ENCODE measurements at regions not wholly inside any gene's neighbourhood (a gene's known extent, or its start where the extent isn't known, plus 50 kb on each side); places are given as distances from the start of the nearest gene placed in this dataset.

DNA sequence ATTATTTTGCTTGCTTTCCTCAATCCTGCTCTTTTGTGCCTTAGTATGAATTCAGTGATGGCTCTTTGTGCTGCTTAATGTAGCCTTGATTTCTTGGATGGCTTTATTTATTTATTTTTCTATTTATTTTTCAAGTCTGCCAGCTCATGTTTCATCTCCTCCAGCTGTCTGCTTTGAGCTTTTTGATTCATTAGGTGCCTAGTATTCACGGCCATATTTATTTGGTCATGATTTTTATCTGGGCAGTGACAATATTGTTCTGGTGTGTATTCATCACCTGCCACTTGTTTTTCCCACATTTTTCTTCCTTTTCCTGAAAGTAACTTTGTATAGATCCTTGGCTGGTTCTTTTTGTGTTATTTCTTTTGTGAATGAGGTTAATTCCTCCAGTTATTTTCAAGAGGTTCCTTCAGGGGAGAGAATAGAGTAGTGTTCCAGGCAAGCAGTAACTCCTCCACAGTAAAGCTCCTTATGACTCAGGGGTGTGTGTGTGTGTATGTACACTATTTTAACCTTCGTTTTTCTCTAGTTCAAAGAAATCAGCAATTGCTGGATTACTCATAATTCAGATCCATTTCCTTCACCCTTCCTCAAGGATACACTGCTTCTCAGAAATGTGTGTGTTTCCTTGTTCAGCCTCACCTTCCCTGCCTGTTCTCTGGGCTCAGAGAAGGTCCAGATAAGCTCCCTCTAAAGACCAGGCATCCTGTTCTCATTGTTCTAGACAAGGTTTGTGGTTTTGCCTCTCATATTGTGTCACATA, 51.6 kb upstream of the PMCH start:
- intact Hi-C loops (cut with DNase I), result no loop called here
- DNase-seq, result no peak
- no peaks in the 10 kb centered on the region for H3K9me3 ChIP-seq

More for the DNA sequence above, 51.6 kb upstream of the PMCH start:
- no peaks in the 10 kb centered on the region for H3K27me3 ChIP-seq
- no peaks in the 10 kb centered on the region for H3K36me3 ChIP-seq
- H3K27ac ChIP-seq, result peak overlapping the region in 3 of 4 donors; percentile 48 to 68 (median 63)
- H3K4me1 ChIP-seq, result peaks cover 0 to 10% (median 0%) of the 10 kb centered on the region in 3 donors
- no peak overlapping the region for H3K4me3 ChIP-seq
- WGBS, 2 donors, result 14 to 17% methylated on average over 2 of the region's 2 CpGs
- no peak for TF ChIP-seq POLR2A (IDR thresholded peaks at IDR 0.05)
- TF ChIP-seq, protein P1, sequence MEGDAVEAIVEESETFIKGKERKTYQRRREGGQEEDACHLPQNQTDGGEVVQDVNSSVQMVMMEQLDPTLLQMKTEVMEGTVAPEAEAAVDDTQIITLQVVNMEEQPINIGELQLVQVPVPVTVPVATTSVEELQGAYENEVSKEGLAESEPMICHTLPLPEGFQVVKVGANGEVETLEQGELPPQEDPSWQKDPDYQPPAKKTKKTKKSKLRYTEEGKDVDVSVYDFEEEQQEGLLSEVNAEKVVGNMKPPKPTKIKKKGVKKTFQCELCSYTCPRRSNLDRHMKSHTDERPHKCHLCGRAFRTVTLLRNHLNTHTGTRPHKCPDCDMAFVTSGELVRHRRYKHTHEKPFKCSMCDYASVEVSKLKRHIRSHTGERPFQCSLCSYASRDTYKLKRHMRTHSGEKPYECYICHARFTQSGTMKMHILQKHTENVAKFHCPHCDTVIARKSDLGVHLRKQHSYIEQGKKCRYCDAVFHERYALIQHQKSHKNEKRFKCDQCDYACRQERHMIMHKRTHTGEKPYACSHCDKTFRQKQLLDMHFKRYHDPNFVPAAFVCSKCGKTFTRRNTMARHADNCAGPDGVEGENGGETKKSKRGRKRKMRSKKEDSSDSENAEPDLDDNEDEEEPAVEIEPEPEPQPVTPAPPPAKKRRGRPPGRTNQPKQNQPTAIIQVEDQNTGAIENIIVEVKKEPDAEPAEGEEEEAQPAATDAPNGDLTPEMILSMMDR (IDR thresholded peaks at IDR 0.05), result no peak
